Fibroblast of lung (primary cell): ENCODE measurements at regions not wholly inside any gene's neighbourhood (a gene's known extent, or its start where the extent isn't known, plus 50 kb on each side); places are given as distances from the start of the nearest gene placed in this dataset.

Experiments used
- DNase-seq, 2 donors: peaks; one replicate each; pipeline versions ENCODE4 v3.0.0 to v3.0.0-alpha.2; 2010; ENCODE audit warnings: low read depth in 2 of 2
- H2AFZ ChIP-seq: 2 replicates; pipeline ENCODE4 v1.5.1; 2012; ENCODE audit warnings: low read length, control low read depth, inconsistent platforms
- H3K27ac ChIP-seq: 2 replicates; pipeline ENCODE4 v1.5.1; 2011; ENCODE audit warnings: low read length, control low read depth; ENCODE audit not compliant: insufficient read depth
- H3K27me3 ChIP-seq: 2 replicates; pipeline ENCODE4 v1.5.1; 2011; ENCODE audit warnings: mild to moderate bottlenecking, low read length; ENCODE audit not compliant: control insufficient read depth, insufficient read depth
- H3K36me3 ChIP-seq: 2 replicates; pipeline ENCODE4 v1.5.1; 2011; ENCODE audit warnings: low read length; ENCODE audit not compliant: control insufficient read depth, insufficient read depth
- H3K4me1 ChIP-seq: 2 replicates; pipeline ENCODE4 v1.5.1; 2011; ENCODE audit warnings: low read length; ENCODE audit not compliant: control insufficient read depth, insufficient read depth; ENCODE audit errors: extremely low read depth
- H3K4me2 ChIP-seq: 2 replicates; pipeline ENCODE4 v1.5.1; 2011; ENCODE audit warnings: low read length, control low read depth; ENCODE audit not compliant: insufficient read depth; ENCODE audit errors: extremely low read depth
- H3K4me3 ChIP-seq, 4 experiments: fragments of 200-600 bp in 1 of 4; sonication (generic) in 1 of 4; replicated peaks in 1 of 4; 2 replicates each; pipeline ENCODE4 v1.5.1; 2011 to 2016; ENCODE audit warnings: low read length in 4 of 4, low read depth in 3 of 4, mild to moderate bottlenecking in 3 of 4, control low read depth in 2 of 4, inconsistent platforms in 1 of 4, mixed read lengths in 1 of 4; ENCODE audit not compliant: insufficient read depth in 1 of 4; ENCODE audit errors: control extremely low read depth in 1 of 4
- H3K79me2 ChIP-seq: 2 replicates; pipeline ENCODE4 v1.5.1; 2012; ENCODE audit warnings: mild to moderate bottlenecking, low read length, inconsistent platforms; ENCODE audit not compliant: control insufficient read depth, insufficient read depth
- H3K9ac ChIP-seq: 2 replicates; pipeline ENCODE4 v1.5.1; 2011; ENCODE audit warnings: mild to moderate bottlenecking, low read length, control low read depth; ENCODE audit not compliant: insufficient read depth
- H3K9me3 ChIP-seq: 2 replicates; pipeline ENCODE4 v1.5.1; 2012; ENCODE audit warnings: low read depth, low read length; ENCODE audit not compliant: control insufficient read depth, insufficient read depth
- H4K20me1 ChIP-seq: 2 replicates; pipeline ENCODE4 v1.5.1; 2011; ENCODE audit warnings: low read length; ENCODE audit not compliant: control insufficient read depth, insufficient read depth; ENCODE audit errors: extremely low read depth
- CTCF ChIP-seq, 2 donors: IDR thresholded peaks in 1 of 2; conservative IDR thresholded peaks in 1 of 2; 1 replicate in 1 of 2; 2 replicates in 1 of 2; pipeline ENCODE4 v1.5.1; 2011 to 2012; ENCODE audit warnings: low read length in 2 of 2, control low read depth in 1 of 2, inconsistent platforms in 1 of 2, low read depth in 1 of 2, mild to moderate bottlenecking in 1 of 2
- EZH2 ChIP-seq: IDR thresholded peaks from 2 replicates; pipeline ENCODE4 v1.5.1; 2012; ENCODE audit warnings: low read length, control low read depth, mild to moderate bottlenecking; ENCODE audit errors: missing control alignments

GRCh38 chr3:178005961-178006360 lies 530.3 kb upstream of the KCNMB2 start:
- H3K79me2 ChIP-seq, result no peaks in the 10 kb centered on the region
- H3K27ac ChIP-seq, result no peak overlapping the region
- TF ChIP-seq EZH2, result no peak
- TF ChIP-seq CTCF (conservative IDR thresholded peaks at IDR 0.05 in 1 of 2, IDR thresholded peaks at IDR 0.05 in 1 of 2; ENCODE audit: low read depth in 1 of 2, low read length in 2 of 2), result no peak
- H3K4me3 ChIP-seq, result no peak overlapping the region
- DNase-seq, result no peak
- no peak overlapping the region for H3K4me2 ChIP-seq
- no peaks in the 10 kb centered on the region for H3K4me1 ChIP-seq
- H2AFZ ChIP-seq, result no peak overlapping the region
- no peaks in the 10 kb centered on the region for H4K20me1 ChIP-seq
- H3K9ac ChIP-seq, result no peak overlapping the region
- H3K36me3 ChIP-seq, result no peaks in the 10 kb centered on the region
- no peaks in the 10 kb centered on the region for H3K27me3 ChIP-seq
- no peaks in the 10 kb centered on the region for H3K9me3 ChIP-seq

GRCh38 chr3:178010306-178010705 lies 525.9 kb upstream of the KCNMB2 start:
- Histone ChIP-seq H3K36me3 (no peaks in the 10 kb centered on the region), H3K9me3 (no peaks in the 10 kb centered on the region), H4K20me1 (no peaks in the 10 kb centered on the region), H3K9ac (no peak overlapping the region), H3K27me3 (no peaks in the 10 kb centered on the region), H3K4me1 (no peaks in the 10 kb centered on the region), H2AFZ (no peak overlapping the region), H3K27ac (no peak overlapping the region), H3K79me2 (no peaks in the 10 kb centered on the region), H3K4me3 (no peak overlapping the region), H3K4me2 (no peak overlapping the region)
- no peak for DNase-seq
- no peak for TF ChIP-seq CTCF (conservative IDR thresholded peaks at IDR 0.05 in 1 of 2, IDR thresholded peaks at IDR 0.05 in 1 of 2; ENCODE audit: low read depth in 1 of 2, low read length in 2 of 2)
- no peak for TF ChIP-seq EZH2

- no peak for DNase-seq
- H3K27me3 ChIP-seq, result no peaks in the 10 kb centered on the region
Measured at GRCh38 chr3:178019645-178020044, 516.6 kb upstream of the KCNMB2 start.

More at GRCh38 chr3:178019645-178020044, 516.6 kb upstream of the KCNMB2 start:
- no peak overlapping the region for H3K27ac ChIP-seq
- H3K36me3 ChIP-seq, result no peaks in the 10 kb centered on the region
- no peak overlapping the region for H3K9ac ChIP-seq
- no peaks in the 10 kb centered on the region for H4K20me1 ChIP-seq
- H3K4me3 ChIP-seq, result no peak overlapping the region
- TF ChIP-seq EZH2 (no peak), CTCF (conservative IDR thresholded peaks at IDR 0.05 in 1 of 2, IDR thresholded peaks at IDR 0.05 in 1 of 2; ENCODE audit: low read depth in 1 of 2, low read length in 2 of 2) (no peak)
- H3K4me1 ChIP-seq, result no peaks in the 10 kb centered on the region
- no peaks in the 10 kb centered on the region for H3K9me3 ChIP-seq
- H2AFZ ChIP-seq, result no peak overlapping the region
- no peak overlapping the region for H3K4me2 ChIP-seq
- H3K79me2 ChIP-seq, result no peaks in the 10 kb centered on the region
